ELR (cell line): ENCODE measurements at regions not wholly inside any gene's neighbourhood (a gene's known extent, or its start where the extent isn't known, plus 50 kb on each side); places are given as distances from the start of the nearest gene placed in this dataset.

Source experiments
- DNase-seq: peaks from one replicate; pipeline ENCODE4 v3.0.0-alpha.2; 2015; ENCODE audit warnings: low read depth

DNA sequence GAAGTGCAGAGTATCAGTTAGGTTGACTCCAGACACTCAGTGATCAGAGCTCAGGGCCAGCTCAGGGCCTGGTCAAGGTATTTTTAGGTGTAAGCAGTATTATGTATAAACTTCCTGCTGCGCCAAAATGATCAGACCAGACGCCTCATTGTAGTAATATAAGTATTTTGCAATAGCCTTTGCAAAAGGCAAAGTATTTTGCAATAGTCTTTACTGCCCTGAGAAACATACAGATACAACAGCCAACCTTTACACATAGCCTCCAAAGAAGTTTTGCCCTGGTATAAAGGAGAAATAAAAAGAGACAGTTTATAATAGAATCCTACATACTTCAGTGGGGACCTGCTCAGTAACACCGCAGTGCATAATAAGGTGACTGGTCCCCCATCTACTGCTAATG is 333.0 kb upstream of the EEF2KMT start:
- DNase-seq, result no peak

DNA sequence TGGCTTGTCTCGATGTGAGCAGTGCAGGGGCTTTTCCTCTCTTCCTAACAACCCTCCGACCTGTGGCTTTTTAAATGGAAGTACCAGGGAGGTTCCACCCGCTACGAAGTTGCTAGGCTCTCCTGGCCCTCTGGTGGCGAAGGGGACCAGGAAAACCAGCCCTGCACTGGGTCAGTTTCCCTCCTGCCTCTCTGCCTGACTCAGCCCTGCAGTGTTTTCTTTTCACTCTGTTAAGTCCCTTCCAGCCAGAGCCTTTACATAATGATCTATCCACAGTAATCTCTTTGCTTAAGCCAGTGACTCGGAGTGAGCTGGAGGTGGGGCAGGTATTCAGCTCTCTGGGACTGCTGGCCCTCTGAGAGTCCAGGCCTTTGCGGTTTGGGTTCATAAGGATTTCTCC is 331.3 kb upstream of the EEF2KMT start:
- DNase-seq, result no peak

GRCh38 chr16:5427571-5427970 is 330.0 kb upstream of the EEF2KMT start:
- no peak for DNase-seq

- no peak for DNase-seq
Observed at GRCh38 chr16:5422643-5423496, 325.3 kb upstream of the EEF2KMT start.

- no peak for DNase-seq
Observed at GRCh38 chr16:5422047-5422446, 324.5 kb upstream of the EEF2KMT start.

DNA sequence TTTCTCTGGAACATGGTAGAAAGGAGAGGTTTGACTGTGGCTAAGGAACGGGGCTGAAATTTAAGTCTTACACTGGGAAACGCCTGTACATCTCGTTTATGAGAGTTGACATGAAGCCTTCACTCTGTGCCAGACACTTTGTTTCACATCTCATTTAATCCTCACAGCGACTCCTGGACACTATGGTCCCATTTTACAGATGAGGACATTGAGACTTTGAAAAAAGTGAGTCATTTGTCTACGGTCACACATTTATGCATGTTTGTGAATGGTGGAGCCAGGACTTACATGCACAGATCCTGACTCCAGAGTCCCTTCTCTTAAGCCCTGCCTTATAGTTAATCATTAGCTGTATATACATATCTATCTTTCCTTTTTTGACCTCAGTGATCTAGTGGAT is 318.4 kb upstream of the EEF2KMT start:
- DNase-seq, result no peak

DNA sequence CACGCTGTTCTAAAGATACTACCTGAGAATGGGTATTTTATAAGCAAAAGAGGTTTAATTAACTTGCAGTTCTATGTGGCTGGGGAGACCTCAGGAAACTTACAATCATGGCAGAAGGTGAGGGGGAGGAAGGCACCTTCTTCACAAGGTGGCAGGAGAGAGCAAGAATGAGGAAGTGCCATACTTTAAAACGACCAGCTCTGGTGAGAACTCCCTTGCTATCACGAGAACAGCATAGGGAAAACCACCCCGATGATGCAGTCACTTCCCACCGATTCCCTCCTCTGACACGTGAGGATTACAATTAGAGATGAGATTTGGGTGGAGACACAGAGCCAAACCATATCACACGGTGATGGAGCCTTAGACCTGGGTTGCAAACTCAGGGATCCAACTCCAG is 317.5 kb upstream of the EEF2KMT start:
- DNase-seq, result no peak

DNA sequence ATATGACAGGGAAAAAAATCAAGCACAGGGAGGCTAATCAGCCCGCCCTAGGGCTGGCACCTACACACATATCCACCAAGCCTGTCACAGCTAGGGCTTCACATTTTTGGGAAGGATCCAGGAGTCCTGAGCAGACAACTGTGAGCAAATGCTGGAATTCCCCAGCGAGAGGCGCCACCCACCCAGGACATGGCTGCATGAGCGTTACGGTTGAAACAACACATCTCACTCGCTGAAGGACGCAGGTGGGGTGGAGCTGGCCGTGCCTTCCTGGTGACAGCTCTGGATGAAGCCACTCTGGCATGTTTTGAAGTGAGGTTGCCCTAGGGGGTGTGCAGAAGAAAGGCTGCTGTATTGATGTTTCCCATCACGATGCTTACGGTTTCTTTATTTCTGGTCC is 315.1 kb upstream of the EEF2KMT start:
- DNase-seq, result no peak

- DNase-seq, result no peak
Observed at GRCh38 chr16:5398203-5398602, 300.6 kb upstream of the EEF2KMT start.

- no peak for DNase-seq
Observed at GRCh38 chr16:5396880-5397279, 299.3 kb upstream of the EEF2KMT start.

GRCh38 chr16:5393070-5393469 is 295.5 kb upstream of the EEF2KMT start:
- no peak for DNase-seq

DNA sequence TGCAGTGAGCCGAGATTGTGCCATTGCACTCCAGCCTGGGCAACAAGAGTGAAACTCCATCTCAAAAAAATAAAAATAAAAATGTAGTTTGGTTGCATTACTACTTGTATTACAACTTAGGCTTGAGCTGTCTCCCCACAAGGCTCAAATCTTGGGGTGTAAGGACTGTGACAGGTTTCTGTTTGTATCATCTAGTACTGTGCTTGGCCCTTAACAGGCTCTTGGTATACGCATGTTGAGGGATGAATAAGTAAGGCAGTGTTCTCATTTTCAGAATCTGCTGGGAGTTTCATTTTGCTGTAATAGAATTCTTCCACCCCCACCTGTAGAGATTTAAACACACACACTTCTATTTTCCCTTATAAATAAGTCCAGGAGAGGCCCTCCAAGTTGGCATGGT is 289.4 kb upstream of the EEF2KMT start:
- no peak for DNase-seq

DNA sequence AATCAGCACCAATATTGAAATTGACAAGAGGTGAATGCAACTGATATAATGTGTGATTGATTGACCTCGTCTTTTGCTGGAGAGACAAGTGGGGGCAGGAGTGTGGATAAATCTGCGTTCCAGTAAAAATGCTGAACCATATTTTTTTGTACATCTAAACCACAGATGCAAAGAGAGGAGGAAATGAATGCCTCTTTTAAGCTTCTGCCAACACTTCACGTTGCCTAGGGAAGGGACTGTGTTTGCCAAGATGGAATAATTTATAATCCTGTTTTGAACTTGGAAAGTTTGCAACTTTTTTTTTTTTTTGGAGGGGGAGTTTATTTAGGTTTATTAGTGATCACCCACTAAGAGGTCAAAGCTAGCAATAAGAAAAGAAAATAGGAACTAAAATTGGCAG is 288.2 kb upstream of the EEF2KMT start:
- no peak for DNase-seq

DNA sequence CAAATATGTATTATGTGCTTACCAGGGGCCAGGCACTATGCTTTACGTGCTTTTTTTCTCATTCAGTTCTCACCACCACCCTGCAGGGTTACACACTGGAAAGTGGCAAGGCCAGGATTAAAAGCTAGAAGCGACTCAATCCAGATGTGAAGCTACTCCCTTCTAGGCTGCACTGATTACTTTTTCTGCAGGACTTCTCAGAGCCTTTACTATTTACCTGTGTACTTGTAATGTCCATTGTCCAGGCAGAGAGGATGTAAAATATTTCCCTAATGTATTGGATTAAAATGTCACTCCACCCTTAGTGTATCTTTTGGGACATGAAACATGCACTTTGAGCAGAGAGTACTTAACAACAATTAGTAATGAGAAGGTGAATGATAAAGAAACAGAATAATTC is 287.5 kb upstream of the EEF2KMT start:
- no peak for DNase-seq

DNA sequence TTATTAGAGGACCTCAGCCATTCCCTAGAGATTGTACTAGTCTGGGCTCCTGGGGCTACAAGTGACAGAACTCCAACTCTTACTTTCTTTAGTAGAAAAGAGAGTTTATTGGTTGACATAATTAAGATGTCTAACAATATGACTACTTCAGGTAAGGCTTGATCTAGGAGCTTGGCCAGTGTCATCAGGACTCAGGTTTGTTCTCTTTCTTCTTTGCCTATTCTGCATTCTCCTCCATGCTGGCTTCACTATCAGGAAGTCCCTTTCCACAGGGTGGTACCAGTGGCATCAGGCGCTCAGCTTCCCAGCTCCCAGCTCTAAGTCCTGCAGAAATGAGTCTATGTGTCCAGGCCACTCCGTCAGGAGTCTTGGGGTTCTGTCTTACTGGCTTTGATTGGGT is 286.1 kb upstream of the EEF2KMT start:
- no peak for DNase-seq

GRCh38 chr16:5382484-5382883 is 284.9 kb upstream of the EEF2KMT start:
- no peak for DNase-seq

DNA sequence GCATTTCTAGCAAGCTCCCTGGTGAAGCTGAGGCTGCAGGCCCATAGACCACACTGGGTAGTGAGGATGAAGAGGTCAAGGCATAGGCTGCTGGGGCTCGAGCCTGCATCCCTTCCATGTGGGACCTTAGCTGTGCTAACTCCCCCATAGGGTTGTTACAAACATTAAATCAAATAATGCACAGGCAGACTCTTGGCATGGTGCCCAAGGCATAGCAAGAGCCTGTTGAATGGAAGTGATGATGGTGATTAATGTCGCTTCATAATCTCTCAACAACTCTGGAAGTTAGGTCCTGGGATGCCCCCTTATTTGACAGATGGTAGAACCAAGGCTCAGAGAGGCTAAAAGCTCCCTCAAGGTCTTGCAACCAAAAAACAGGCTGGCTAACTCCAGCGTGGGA is 283.9 kb upstream of the EEF2KMT start:
- no peak for DNase-seq

DNA sequence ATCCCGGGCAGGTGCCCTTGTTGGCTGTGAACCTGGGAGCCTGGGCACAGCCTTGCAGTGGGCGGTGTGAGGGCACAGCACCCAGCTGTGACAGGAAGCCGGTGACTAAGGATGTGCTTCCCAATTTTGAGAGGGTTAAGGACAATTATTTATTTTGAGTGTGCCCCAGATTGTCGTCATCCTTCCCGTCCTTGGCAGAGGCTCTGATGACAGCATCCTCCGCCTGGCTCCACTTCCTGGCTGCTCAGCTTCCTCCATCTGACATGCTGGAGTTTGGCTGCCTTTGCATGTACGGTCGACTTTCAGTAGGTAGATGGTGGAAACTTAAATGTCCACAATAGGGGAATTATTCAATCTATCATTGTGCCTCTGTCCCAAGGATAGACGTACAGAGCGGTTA is 282.4 kb upstream of the EEF2KMT start:
- DNase-seq, result no peak

DNA sequence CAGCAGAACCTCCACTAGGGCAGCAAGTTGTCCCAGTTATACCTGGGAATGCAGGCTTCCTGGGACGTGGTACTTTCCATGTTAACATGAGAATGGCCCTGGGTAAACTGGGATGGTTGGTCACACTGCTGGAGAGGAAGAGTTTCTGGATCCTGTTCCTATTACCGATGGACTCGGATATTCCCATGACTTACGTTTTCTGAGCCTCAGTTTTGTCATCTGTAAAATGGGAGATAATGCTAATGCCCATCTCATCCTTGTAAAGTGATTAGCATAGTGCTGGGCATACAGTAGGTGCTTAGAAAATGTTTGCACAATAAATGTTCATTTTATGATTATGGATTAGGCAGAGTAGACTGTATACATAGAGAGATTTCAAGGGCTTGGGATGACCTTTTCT is 280.9 kb upstream of the EEF2KMT start:
- DNase-seq, result no peak

DNA sequence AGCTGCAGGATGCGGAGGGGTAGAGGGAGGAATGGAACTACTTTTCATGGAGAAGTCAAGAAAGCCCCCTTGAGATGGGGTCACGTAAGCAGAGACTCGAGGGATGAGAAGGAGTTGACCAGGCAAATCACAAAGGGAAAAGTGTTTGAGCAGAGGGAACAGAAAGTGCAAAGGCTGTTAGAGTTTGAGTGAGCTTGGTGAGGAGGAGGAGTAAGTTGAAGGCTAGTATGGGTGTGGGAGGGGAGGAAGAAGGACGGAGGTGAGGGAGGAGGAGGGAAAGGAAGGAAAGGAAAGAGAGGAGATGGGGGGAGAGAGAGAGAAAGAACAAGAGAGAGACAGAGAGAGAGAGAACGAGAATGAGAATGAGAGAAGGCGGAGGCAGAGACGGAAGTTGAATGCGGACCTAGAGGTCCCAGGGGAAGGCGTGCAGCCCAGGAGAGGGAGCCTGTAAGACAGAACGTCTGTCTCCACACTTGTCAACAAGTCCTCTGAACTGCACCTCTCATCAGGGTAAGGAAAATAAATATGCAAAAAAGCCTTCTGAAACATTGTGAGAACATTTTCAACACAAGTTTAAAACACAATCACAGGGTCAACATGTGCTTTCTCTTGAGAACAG is 279.8 kb upstream of the EEF2KMT start:
- no peak for DNase-seq

- no peak for DNase-seq
Observed at GRCh38 chr16:5374184-5374583, 276.6 kb upstream of the EEF2KMT start.

DNA sequence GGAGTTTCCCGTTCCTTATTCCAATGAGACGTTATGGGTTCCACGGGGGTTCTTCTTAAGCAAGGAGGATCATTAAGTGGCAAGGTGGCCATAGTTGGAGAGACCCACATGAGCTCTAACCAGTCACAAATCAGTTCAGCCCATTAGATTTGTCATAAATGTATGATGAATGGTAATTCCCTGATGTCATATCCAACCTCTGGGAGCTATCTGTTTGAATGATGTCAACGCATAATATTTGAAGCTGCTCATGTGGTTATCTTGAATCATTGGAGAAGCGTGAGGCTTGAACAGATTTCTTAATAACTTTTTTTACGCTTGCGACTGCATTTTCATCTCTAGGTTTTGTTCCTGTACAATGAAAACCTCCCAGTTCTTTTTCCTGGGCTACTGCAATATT is 270.4 kb upstream of the EEF2KMT start:
- no peak for DNase-seq

- no peak for DNase-seq
Observed at GRCh38 chr16:5366126-5366525, 268.5 kb upstream of the EEF2KMT start.

DNA sequence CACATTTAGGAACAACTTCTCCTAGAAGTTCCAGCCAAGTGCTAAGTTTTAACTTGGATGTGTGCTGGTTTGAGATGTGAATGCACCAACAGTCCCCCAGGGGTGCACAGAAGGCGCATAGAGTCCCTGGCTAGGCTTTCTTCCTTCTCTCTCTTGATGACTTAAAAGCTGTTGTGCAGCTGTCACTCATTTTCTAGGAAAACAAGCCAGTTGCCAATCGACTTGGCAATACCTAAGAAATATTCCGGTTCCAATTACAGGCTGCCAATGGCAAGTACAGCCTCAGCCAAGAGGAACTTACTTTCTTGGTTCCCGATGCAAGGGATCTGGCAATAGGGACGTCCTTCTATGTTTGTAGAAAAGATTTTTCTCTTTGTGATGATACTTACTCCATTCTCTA is 266.6 kb upstream of the EEF2KMT start:
- no peak for DNase-seq
